GM23248 (cell line): ENCODE measurements at regions not wholly inside any gene's neighbourhood (a gene's known extent, or its start where the extent isn't known, plus 50 kb on each side); places are given as distances from the start of the nearest gene placed in this dataset.
"Not testable (repeated sequence)": the region's sequence is repeated elsewhere in the genome, so short reads cannot be mapped to it uniquely, and the experiment has no call there.

Source experiments
- EZH2 ChIP-seq: fragments of 200-600 bp; sonication (generic); IDR thresholded peaks from 2 replicates; pipeline ENCODE4 v1.6.1; 2018; ENCODE audit warnings: antibody characterized with exemption, mild to moderate bottlenecking; ENCODE audit not compliant: insufficient read depth, poor library complexity, severe bottlenecking
- EZH2phosphoT487 ChIP-seq: fragments of 200-600 bp; sonication (generic); IDR thresholded peaks from 2 replicates; pipeline ENCODE4 v1.6.1; 2018; ENCODE audit warnings: antibody characterized with exemption, moderate library complexity, mild to moderate bottlenecking, low read depth; ENCODE audit not compliant: insufficient read depth

- not testable (repeated sequence) for TF ChIP-seq EZH2, EZH2phosphoT487
Observed at GRCh38 chr15:77939026-77939425, 138.5 kb downstream of the TBC1D2B start.
